Erythroblast (primary cell): ENCODE measurements at regions not wholly inside any gene's neighbourhood (a gene's known extent, or its start where the extent isn't known, plus 50 kb on each side); places are given as distances from the start of the nearest gene placed in this dataset.

ENCODE experiments used
- DNase-seq, 2 experiments: peaks; one replicate each; lab custom pipeline; 2025; lab: John Stamatoyannopoulos, UW
- GATA1 ChIP-seq: IDR thresholded peaks from 2 replicates; pipeline ENCODE4 v1.6.1; 2011; ENCODE audit warnings: low read depth, mild to moderate bottlenecking, control low read depth, low read length, moderate library complexity
- POLR2A ChIP-seq: IDR thresholded peaks from 2 replicates; pipeline ENCODE4 v1.6.1; 2011; ENCODE audit warnings: mild to moderate bottlenecking, low read length

DNA sequence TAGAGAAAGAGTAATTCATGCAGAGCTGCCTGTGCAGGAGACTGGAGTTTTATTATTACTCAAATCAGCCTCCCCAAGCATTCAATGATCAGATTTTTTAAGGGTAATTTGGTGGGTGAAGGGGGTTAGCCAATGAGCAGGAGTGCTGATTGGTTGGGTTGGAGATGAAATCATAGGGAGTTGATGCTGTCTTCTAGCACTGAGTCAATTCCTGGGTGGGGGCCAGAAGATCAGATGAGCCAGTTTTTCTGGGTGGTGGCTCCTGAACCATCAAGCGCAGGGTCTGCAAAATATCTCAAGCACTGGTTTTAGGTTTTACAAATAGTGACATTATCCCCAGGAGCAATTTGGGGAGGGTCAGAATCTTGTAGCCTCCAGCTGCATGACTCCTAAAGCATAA lies 312.8 kb upstream of the THSD7B start:
- TF ChIP-seq GATA1 (no peak), POLR2A (no peak)
- no peak for DNase-seq

DNA sequence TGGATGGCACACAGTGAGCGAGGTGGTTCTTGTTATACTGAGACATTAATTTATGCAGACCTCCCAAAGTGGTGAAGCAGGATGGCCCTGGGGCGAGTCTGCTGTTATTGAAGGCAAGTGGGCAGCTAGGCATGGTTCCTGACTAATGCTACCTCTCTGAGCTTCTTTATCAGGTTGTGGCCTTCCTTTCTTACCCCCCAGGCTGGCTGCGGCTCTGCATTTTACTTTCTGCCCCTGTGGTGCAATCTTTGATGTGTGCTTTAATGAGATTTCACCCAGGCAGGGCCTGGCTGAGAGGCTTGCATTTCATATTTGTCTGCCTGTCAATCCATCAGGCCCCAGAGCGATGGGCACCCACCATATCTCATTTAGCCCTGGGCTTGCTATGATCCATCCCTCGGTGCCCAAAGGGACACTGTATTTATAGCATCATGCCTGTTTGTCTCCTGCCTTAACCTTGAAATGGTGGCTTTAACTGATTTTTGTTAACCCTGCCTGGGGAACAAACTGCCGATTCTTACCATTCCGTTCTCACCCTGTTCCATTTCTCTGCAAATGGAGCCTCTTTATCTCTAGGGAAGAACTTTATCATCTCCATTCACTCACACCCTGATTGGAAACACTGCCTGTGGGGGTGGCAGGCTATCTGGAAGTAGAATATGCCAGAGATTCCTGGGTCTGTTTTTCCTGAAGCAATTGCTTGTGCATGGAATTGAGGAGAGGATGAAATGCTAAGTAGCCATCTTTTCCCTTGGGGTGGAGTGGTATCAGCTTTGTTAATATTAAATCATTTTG lies 316.2 kb upstream of the THSD7B start:
- no peak for DNase-seq
- TF ChIP-seq GATA1 = no peak
- no peak for TF ChIP-seq POLR2A

DNA sequence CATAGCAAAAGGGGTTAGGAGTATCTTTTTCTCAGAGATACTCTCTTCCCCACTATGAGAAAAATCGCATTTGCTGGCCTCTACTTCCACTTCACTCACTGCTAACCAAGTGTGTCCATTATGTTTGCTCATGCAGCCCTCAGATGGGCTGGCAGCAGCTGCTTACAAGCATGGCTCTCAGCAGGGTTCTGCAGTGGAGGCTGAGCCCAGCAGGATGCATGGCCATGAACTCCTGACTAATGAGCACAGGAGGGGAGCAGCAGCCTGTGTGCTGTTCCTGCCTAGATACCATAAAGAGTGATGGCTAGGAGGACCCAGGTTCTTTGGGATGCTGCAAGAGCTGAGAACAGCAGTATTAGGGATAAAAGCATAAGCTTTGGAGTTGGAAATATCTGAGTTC lies 316.9 kb upstream of the THSD7B start:
- no peak for TF ChIP-seq POLR2A
- TF ChIP-seq GATA1 = no peak
- no peak for DNase-seq

DNA sequence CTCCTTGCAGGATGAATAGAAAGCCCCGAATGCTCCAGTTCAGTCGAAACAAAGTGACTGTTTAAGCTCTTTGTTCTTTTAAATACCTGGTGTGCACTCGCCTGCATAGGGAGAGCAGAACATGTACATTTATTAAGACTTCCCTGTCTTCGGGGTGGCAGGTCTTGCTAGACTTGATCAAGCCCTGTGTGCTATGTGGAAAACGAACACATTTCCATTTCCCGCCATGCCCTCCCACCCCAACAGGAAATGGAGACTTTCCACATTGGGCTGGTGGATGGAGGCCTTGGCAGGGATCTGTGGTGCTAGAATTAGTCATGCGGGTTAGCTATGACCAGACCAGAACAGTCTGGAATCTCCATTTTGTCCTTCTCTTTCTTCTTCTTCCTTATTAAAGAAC lies 321.0 kb upstream of the THSD7B start:
- TF ChIP-seq POLR2A (no peak), GATA1 (no peak)
- no peak for DNase-seq

DNA sequence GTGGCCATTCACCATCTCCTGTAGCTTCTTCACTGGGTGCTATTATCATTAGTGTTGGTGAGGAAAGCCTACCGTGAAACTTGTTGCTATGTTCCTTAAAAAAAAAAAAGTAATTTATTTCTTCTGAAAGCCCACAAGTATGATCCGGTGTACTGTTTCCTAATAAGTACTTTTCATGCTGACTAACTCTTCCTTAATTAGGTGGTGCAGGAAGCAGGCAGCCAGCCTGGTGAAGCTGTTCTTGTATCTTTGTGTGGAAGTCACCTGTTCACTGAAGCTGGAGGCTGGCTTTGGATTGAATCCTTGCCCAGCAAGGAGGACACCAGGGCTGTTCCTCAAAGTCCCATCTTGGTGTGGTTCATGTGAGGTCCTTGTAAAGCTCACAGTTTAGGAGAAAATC lies 321.7 kb upstream of the THSD7B start:
- DNase-seq = no peak
- TF ChIP-seq POLR2A (no peak), GATA1 (no peak)

DNA sequence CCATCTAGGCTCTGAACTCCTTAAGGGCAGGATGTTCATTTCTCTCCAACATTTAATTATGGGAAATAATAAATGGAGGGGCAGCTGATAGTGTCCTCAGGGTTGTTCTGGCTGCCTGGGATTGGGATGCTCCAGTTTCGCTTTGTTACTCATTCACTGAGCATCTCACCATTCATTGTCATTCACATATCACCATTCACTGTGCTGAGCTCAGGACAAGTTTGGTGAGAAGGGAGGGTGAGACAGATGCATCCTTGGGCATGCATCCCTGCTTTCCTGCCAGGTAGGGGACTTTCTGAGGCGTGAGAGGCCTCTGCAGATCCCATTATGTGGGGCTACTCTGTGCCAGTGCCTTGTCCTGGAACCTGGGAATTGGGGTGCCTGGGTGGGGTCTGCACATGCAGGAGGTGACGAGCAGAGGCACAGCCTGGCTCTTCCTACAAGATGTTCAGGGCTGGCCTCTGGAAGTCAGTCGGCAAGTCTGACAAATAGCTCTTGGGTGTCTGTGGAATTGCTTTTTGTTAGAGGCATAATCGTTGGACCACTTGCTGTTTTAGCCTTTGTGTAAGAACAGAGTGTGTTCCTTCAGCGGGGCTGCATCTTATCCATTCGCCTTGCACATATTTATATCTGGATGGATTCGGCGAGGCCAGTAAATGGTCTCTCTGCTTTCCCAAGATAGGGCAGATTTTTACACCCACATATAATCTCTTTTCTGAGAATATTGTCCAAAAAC lies 323.2 kb upstream of the THSD7B start:
- TF ChIP-seq GATA1 (no peak), POLR2A (no peak)
- DNase-seq = no peak

DNA sequence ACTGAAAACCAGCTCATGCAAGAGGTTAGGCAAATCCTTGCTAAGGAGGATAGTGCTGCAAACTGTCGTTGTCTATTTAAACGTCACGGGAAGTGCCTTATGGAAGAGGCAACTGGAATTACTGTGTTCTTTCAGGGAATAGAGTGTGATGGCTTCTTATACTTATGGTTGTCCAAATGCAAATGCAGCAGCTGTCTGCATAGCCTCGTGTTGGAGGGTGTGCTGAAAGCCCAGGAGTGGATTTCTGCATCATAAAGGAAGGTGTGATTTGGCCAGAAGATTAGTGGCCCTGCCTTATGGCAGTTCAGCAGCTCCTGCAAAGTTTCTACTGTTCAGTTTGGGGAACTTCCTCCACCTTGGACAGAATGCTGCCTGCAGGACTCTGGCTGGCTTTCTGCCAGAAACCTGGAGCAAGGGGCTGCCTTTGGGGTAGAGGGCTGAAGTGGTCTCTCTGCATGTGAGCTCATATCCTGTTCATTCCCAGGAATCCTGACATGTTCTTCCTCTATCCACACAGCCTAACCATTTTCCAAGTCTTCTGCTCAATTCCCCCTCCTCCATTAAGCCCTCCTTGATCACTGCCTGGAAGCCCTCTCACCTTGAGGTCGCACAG lies 321.2 kb upstream of the CXCR4 start:
- DNase-seq = no peak
- TF ChIP-seq POLR2A (no peak), GATA1 (no peak)

DNA sequence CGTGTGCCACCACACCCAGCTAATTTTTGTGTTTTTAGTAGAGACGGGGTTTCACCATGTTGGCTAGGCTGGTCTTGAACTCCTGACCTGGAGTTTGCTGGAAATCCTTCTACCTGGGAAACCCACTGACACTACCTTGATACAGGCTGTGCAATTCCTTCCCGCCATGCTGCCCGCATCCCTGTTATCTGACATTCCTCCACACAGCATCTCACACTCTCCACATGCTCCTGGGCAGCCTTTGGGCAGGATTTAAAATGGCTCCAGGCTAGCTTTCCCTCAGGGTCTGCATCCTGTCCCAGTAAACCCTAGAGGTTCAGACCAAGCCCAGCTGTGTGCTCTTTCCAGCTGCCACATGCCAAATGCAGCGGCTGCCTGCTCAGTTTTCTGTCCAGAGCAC lies 319.5 kb upstream of the CXCR4 start:
- no peak for DNase-seq
- TF ChIP-seq GATA1 = no peak
- no peak for TF ChIP-seq POLR2A

DNA sequence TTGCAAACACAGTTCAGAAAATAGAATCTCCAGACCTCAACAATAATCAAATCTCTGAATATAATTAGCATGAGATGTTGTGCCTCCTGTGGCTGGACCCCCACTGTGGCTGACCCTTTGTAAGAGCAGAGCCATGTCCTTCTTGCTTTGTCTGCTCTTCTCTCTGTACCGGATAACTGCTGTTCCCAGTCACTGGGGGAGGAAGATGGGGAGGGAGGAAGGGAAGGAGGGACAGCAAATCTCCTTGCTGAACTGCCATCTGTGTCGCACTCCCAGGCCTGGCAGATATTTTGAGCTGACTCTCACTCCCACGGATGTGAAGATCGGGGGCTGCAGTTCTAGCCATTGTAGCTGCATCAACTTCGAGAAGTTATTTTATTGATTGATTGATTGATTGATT lies 319.0 kb upstream of the CXCR4 start:
- no peak for DNase-seq
- TF ChIP-seq POLR2A = no peak
- TF ChIP-seq GATA1 = no peak

DNA sequence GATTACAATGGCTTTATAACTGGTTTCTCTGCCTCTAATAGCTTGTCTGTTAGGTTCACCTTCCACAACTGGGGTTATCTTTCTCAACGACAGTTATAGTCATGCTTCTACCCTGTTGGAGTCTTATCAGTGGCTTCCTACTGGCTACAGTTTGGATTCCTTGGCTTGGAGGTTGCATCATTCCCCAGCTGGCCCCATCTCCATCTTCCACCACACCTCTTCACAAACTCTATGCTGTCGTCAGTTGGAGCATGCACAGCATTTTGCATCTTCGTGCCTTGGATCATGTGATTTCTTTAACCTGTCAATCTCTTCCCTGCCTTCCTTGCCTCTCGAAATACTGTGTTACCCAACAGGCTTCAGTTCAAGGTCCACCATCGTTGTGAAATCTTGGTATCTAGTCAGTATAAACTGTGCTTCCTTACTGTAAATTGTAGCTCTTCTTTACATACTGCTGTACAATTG lies 316.3 kb upstream of the CXCR4 start:
- DNase-seq = peak; percentile 25 to 30
- TF ChIP-seq POLR2A (no peak), GATA1 (no peak)

DNA sequence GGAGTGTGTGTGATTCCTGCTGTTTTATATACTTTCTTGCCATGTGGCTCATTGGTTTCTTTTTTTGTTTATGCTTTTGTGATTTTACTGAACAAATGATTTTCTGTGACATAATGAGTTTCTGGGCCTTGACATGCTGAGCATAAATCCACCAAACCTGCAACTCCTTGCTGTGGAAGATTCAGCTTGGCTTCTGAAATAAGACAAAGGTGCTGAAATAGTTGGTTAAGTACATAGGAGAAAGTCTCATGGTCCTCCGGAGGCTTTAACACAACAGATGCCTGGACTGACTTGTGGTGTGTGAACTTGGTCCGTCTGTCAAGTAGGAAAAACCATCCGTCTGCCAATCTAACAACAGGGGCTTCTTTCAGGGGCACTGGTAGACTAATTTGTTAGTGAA lies 315.3 kb upstream of the CXCR4 start:
- no peak for DNase-seq
- TF ChIP-seq POLR2A (no peak), GATA1 (no peak)

DNA sequence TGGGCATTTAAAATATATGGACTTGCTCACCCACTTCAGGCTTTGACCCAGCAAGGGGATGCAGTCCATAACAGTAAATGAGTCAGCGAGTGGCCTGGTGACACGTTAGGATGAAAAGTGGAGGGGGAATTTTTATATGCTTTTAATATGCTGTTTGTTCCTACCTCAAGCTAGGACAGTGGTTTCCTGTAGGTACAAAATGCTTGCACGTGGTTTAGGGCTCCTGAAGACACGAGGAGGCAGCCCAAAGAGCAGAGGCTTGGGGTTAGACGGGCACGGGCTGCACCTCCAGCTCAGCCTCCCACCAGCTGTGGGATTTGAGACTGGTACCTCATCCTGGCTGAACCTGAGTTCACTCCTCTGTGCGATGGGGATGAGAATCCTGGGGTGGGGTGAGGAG lies 306.2 kb upstream of the CXCR4 start:
- no peak for TF ChIP-seq POLR2A
- no peak for TF ChIP-seq GATA1

DNA sequence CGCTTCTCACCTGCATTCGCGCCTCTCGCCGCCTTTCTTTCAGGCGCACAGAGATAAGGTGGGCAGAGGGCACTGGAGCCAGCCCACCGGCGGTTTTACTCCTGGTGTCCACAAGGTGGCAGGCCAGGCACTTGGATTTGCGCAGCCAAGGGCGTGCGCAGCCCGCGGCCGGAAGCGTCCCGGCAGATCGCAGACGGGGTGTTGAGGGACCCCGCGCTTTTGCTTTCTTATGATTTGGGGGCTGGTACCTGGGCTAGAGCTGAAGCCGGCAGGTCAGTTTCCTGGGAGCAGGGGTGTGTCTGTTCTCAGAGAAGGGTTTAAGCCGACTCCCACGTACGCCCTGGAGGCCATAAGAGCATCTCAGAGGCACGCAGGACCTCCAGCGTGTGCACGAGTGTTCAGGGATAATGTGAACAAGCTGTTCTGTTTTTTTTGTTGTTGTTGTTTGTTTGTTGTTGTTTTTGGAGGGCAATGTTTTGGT lies 305.6 kb upstream of the CXCR4 start:
- peak; percentile 74 to 79 for DNase-seq
- no peak for TF ChIP-seq GATA1
- TF ChIP-seq POLR2A = no peak

More for the DNA sequence above, 306.2 kb upstream of the CXCR4 start:
- DNase-seq = no peak

DNA sequence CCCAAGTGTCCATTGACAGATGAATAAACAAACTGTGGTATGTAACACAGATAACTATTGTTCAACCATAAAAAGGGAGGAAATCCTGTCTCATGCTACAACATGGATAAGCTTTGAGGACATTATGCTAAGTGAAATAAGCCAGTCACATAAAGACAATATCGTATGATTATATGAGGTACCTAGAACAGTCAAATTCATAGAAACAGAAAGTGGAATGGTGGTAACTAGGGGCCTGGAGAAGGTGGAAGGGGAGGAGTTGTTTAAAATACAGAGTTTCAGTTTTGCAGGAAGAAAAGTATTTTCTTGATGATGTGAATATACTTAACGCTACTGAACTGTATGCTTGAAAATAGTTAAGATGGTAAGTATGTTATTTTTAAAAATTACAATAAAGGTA lies 304.6 kb upstream of the CXCR4 start:
- DNase-seq = no peak
- no peak for TF ChIP-seq GATA1
- no peak for TF ChIP-seq POLR2A
